Transverse colon (tissue), 3 donors: ENCODE measurements at regions not wholly inside any gene's neighbourhood (a gene's known extent, or its start where the extent isn't known, plus 50 kb on each side); places are given as distances from the start of the nearest gene placed in this dataset.

Experiments used
- POLR2A ChIP-seq: fragments of 450-650 bp; IDR thresholded peaks from one replicate; pipeline ENCODE4 v1.6.1; 2016; ENCODE audit warnings: antibody characterized with exemption, mild to moderate bottlenecking, moderate library complexity
- TF ChIP-seq, protein P1 (sequence below), 5 experiments: fragments of 200-600 bp in 3 of 5; fragments of 450-650 bp in 2 of 5; sonication (generic) in 3 of 5; IDR thresholded peaks; 1 replicate in 2 of 5; 2 replicates in 3 of 5; pipeline ENCODE4 v1.5.1; 2016 to 2017; ENCODE audit warnings: antibody characterized with exemption in 5 of 5, inconsistent platforms in 3 of 5, mild to moderate bottlenecking in 2 of 5, moderate library complexity in 1 of 5

DNA sequence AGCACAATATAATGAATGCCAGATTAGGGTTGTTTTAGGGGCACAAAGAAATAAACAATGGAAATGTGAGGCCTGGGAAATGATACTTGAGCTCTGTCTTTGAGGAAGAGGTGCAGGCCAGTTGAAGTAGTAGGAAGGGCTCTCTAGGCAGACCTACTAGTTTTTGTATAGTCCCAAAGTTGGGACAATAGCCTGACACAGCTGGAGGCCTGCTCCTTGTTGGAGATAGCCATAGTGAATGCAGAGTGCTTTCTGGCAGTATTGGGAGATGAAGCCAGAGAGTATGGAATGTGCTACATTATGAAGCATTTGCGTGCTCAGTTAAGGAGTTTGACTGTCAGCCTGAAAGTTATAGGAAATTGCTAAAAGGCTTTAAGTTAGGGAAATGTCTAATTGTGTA lies 251.2 kb upstream of the ZPLD1 start:
- TF ChIP-seq, protein P1, sequence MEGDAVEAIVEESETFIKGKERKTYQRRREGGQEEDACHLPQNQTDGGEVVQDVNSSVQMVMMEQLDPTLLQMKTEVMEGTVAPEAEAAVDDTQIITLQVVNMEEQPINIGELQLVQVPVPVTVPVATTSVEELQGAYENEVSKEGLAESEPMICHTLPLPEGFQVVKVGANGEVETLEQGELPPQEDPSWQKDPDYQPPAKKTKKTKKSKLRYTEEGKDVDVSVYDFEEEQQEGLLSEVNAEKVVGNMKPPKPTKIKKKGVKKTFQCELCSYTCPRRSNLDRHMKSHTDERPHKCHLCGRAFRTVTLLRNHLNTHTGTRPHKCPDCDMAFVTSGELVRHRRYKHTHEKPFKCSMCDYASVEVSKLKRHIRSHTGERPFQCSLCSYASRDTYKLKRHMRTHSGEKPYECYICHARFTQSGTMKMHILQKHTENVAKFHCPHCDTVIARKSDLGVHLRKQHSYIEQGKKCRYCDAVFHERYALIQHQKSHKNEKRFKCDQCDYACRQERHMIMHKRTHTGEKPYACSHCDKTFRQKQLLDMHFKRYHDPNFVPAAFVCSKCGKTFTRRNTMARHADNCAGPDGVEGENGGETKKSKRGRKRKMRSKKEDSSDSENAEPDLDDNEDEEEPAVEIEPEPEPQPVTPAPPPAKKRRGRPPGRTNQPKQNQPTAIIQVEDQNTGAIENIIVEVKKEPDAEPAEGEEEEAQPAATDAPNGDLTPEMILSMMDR (IDR thresholded peaks at IDR 0.05): no peak
- no peak for TF ChIP-seq POLR2A
